ENCODE measurements at regions not wholly inside any gene's neighbourhood (a gene's known extent, or its start where the extent isn't known, plus 50 kb on each side); places are given as distances from the start of the nearest gene placed in this dataset.

DNA sequence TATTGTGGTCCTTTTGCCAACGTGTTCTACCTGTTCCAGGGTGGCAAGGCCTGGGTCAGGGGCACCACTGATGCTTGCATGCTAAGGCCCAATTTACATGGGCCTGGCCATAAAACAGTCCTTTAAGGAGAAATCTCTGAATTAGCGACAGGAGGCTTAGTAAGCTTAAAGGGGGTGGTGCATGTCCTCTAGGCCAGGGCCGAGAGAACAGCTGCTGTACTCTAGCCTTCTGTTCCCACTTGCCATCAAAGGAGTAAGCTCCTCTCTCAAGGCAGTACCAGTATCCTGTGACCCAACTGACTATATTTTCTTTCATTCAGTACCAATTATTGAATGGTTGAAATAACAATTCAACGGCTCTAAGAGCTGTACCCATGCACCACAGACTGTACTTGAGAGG, 67.7 kb upstream of the ZDHHC17 start:
- TF ChIP-seq, protein P1, sequence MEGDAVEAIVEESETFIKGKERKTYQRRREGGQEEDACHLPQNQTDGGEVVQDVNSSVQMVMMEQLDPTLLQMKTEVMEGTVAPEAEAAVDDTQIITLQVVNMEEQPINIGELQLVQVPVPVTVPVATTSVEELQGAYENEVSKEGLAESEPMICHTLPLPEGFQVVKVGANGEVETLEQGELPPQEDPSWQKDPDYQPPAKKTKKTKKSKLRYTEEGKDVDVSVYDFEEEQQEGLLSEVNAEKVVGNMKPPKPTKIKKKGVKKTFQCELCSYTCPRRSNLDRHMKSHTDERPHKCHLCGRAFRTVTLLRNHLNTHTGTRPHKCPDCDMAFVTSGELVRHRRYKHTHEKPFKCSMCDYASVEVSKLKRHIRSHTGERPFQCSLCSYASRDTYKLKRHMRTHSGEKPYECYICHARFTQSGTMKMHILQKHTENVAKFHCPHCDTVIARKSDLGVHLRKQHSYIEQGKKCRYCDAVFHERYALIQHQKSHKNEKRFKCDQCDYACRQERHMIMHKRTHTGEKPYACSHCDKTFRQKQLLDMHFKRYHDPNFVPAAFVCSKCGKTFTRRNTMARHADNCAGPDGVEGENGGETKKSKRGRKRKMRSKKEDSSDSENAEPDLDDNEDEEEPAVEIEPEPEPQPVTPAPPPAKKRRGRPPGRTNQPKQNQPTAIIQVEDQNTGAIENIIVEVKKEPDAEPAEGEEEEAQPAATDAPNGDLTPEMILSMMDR (IDR thresholded peaks at IDR 0.05 in 2 of 3, conservative IDR thresholded peaks at IDR 0.05 in 1 of 3; ENCODE audit: control insufficient read depth in 2 of 3, extremely low read depth in 1 of 3, insufficient read depth in 1 of 3, low read depth in 3 of 3, low read length in 3 of 3), result no peak
- TF ChIP-seq EZH2 (IDR thresholded peaks at IDR 0.05; ENCODE audit: borderline replicate concordance, control insufficient read depth, low read depth, low read length), result no peak
- TF ChIP-seq, protein P2, sequence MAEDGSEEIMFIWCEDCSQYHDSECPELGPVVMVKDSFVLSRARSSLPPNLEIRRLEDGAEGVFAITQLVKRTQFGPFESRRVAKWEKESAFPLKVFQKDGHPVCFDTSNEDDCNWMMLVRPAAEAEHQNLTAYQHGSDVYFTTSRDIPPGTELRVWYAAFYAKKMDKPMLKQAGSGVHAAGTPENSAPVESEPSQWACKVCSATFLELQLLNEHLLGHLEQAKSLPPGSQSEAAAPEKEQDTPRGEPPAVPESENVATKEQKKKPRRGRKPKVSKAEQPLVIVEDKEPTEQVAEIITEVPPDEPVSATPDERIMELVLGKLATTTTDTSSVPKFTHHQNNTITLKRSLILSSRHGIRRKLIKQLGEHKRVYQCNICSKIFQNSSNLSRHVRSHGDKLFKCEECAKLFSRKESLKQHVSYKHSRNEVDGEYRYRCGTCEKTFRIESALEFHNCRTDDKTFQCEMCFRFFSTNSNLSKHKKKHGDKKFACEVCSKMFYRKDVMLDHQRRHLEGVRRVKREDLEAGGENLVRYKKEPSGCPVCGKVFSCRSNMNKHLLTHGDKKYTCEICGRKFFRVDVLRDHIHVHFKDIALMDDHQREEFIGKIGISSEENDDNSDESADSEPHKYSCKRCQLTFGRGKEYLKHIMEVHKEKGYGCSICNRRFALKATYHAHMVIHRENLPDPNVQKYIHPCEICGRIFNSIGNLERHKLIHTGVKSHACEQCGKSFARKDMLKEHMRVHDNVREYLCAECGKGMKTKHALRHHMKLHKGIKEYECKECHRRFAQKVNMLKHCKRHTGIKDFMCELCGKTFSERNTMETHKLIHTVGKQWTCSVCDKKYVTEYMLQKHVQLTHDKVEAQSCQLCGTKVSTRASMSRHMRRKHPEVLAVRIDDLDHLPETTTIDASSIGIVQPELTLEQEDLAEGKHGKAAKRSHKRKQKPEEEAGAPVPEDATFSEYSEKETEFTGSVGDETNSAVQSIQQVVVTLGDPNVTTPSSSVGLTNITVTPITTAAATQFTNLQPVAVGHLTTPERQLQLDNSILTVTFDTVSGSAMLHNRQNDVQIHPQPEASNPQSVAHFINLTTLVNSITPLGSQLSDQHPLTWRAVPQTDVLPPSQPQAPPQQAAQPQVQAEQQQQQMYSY (CRISPR knock-in tag; IDR thresholded peaks at IDR 0.05), result no peak
- no peak for TF ChIP-seq ZNF274 (IDR thresholded peaks at IDR 0.05; ENCODE audit: insufficient read depth, insufficient read length)
- no peak for TF ChIP-seq EP300 (IDR thresholded peaks at IDR 0.05; ENCODE audit: borderline replicate concordance in 1 of 2, control insufficient read depth in 1 of 2, low read depth in 2 of 2, low read length in 2 of 2)
- TF ChIP-seq ETV6 (conservative IDR thresholded peaks at IDR 0.05 in 1 of 2, IDR thresholded peaks at IDR 0.05 in 1 of 2; ENCODE audit: borderline replicate concordance in 1 of 2, low read depth in 1 of 2), result no peak
- no peak for TF ChIP-seq POLR2A (IDR thresholded peaks at IDR 0.05; ENCODE audit: low read depth, low read length)
- TF ChIP-seq, protein P3, sequence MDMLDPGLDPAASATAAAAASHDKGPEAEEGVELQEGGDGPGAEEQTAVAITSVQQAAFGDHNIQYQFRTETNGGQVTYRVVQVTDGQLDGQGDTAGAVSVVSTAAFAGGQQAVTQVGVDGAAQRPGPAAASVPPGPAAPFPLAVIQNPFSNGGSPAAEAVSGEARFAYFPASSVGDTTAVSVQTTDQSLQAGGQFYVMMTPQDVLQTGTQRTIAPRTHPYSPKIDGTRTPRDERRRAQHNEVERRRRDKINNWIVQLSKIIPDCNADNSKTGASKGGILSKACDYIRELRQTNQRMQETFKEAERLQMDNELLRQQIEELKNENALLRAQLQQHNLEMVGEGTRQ (IDR thresholded peaks at IDR 0.05; ENCODE audit: borderline replicate concordance, low read depth, low read length), result no peak
- TF ChIP-seq POLR2AphosphoS5 (IDR thresholded peaks at IDR 0.05; ENCODE audit: low read length), result no peak
